Activated naive CD4-positive, alpha-beta T cell treated with anti-CD3 and anti-CD28 coated beads, Interleukin-2, amount 50 U/mL, for 72 hours (primary cell): ENCODE measurements at regions not wholly inside any gene's neighbourhood (a gene's known extent, or its start where the extent isn't known, plus 50 kb on each side); places are given as distances from the start of the nearest gene placed in this dataset.

Source experiments
- ATAC-seq, 2 donors: fragments of 150-1000 bp; cut with Tn5 transposase; 2 replicates each; pipeline ENCODE4 v1.10.0; 2021; ENCODE audit warnings: mild to moderate bottlenecking in 2 of 2, moderate library complexity in 2 of 2
- DNase-seq, 2 donors: peaks; one replicate each; pipeline ENCODE4 v3.0.0; 2021 to 2022; ENCODE audit warnings: low spot score in 2 of 2
- H3K27ac Mint-ChIP-seq, 2 donors: one replicate each; pipeline ENCODE4 v1.8.0; 2022; ENCODE audit warnings: mild to moderate bottlenecking in 2 of 2, mixed read lengths in 2 of 2
- H3K36me3 Mint-ChIP-seq, 2 donors: one replicate each; pipeline ENCODE4 v1.8.0; 2022; ENCODE audit warnings: mixed read lengths in 2 of 2
- H3K9me3 Mint-ChIP-seq, 2 donors: one replicate each; pipeline ENCODE4 v1.8.0; 2022; ENCODE audit warnings: mixed read lengths in 2 of 2

DNA sequence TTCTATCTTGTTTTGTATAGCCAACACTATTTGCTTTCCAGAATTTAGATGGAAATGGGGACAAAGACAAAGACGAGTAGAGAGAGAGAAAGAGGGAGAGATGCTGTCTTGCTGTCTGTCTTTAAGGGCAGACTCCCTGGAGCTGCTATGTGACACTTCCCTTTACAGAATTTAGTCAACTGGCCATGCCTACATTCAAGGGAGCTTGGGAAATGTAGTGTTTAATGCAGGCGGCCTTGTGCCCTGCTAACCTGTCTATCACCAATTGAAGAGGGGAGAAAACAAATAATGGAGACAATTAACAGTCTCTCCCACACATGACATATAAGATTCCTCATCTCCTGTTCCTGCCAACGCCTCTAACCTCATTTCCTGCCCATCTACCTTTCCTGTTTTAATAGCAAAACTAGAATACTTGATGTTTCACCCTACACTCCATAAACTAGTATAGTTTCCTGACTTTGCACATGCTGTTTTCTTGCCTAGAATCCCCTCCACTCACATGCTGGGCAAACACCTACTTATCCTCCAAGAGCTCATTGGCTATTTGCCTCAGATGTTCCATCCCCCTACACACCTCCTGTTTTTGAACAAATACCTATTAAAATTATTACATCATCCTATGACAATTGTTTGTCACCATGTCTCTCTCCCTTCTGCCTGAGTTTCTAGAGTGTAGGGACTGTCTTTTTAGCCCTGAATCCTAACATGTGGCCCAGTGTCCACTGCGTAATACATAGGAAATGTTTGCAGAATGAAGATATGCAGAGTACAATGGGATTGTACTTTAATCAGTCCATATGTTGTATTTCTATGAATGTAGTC, 117.2 kb downstream of the SLC25A24 start:
- H3K9me3 Mint-ChIP-seq: peaks cover 8 to 14% of the 10 kb centered on the region in 2 donors
- peak overlapping the region; percentile 5 to 69 for H3K27ac Mint-ChIP-seq
- ATAC-seq (peak; percentile 19 to 56), DNase-seq (no peak)
- H3K36me3 Mint-ChIP-seq: no peaks in the 10 kb centered on the region

GRCh38 chr1:108082001-108082400, 117.0 kb upstream of the VAV3 start:
- peak overlapping the region in 1 of 2 donors; percentile 71 for H3K27ac Mint-ChIP-seq
- ATAC-seq (no peak), DNase-seq (no peak)
- peaks cover 8 to 14% of the 10 kb centered on the region in 2 donors for H3K9me3 Mint-ChIP-seq
- H3K36me3 Mint-ChIP-seq: no peaks in the 10 kb centered on the region

DNA sequence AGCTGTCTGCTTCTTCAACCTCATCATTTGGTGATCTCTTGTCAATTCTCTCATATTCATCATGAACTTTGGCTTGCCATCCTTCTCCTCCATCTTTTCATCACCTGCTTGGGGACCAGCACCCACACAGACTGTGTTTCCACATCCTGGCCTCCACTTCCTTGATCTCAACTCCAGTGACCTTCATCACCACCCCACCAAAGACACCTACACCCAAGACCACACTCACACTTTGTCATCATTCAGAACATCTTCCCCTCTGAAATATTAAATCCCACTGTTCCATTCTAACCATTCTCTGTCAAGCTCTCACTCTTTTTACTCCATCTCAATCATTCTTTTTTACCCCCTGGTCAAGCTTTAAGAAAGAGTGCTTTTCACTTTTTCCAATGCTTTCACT, 115.5 kb upstream of the VAV3 start:
- ATAC-seq (peak; percentile 66 to 90), DNase-seq (peak in 1 of 2 donors; percentile 59)
- Mint-ChIP-seq H3K27ac (peak overlapping the region; percentile 39 to 71), H3K9me3 (peaks cover 8 to 14% of the 10 kb centered on the region in 2 donors), H3K36me3 (no peaks in the 10 kb centered on the region)

- no peaks in the 10 kb centered on the region for H3K36me3 Mint-ChIP-seq
- peak in 1 of 2 donors; percentile 24 for DNase-seq
- H3K27ac Mint-ChIP-seq: peak overlapping the region; percentile 22 to 71
- H3K9me3 Mint-ChIP-seq: peaks cover 8 to 14% of the 10 kb centered on the region in 2 donors
- ATAC-seq: peak; percentile 43 to 77
Observed at GRCh38 chr1:108079440-108080025, 114.6 kb upstream of the VAV3 start.

DNA sequence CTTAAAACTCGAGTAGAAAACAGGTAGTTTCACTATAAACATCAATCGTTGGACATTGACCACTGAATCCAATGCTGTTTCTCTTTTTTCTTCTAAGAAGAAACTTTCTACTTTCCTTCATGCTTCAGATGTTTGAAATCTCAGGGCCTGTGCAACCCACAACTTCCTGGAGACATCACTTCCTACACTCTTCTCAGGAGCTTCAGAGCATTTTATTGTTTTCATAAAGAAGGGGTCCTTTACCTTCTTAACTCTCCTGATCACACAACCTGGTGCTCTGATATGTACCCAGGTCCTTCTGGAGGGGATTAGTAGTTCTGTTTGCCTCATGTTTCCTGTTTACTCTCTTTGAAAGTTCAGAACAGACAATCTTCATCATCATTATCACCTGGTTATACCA, 113.0 kb upstream of the VAV3 start:
- DNase-seq (no peak), ATAC-seq (no peak)
- no peaks in the 10 kb centered on the region for H3K36me3 Mint-ChIP-seq

GRCh38 chr1:108075055-108075454, 110.1 kb upstream of the VAV3 start:
- Mint-ChIP-seq H3K9me3 (peaks cover 0 to 4% of the 10 kb centered on the region in 2 donors), H3K36me3 (no peaks in the 10 kb centered on the region), H3K27ac (no peak overlapping the region)
- no peak for ATAC-seq
- DNase-seq: no peak

More for the DNA sequence above, 113.0 kb upstream of the VAV3 start:
- H3K9me3 Mint-ChIP-seq: peaks cover 8 to 11% of the 10 kb centered on the region in 2 donors
- H3K27ac Mint-ChIP-seq: peak overlapping the region; percentile 10 to 83

- Mint-ChIP-seq H3K36me3 (no peaks in the 10 kb centered on the region), H3K9me3 (peaks cover 0 to 5% of the 10 kb centered on the region in 2 donors), H3K27ac (no peak overlapping the region)
- ATAC-seq (no peak), DNase-seq (no peak)
Observed at GRCh38 chr1:108072776-108073175, 107.8 kb upstream of the VAV3 start.

DNA sequence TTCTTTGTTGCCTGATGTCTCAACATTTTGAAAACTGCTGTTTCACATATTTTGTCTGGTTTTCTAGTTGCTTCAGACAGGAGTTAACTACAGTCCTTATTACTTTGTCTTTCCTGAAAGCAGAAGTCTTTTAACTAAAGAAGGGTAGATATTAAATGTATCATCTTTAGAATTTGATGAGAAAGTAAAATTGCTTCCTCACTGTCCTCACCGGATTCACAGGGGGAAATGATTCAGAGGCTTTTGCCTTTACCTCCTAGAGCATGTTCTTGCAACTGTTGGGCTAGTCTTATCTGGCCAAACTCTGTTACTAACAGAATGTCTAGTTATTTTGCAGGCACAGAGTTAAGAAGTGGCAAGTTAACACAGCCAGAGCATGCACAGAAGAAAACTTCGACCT, 107.2 kb upstream of the VAV3 start:
- H3K27ac Mint-ChIP-seq: no peak overlapping the region
- H3K9me3 Mint-ChIP-seq: peaks cover 0 to 7% of the 10 kb centered on the region in 2 donors
- no peak for ATAC-seq
- no peaks in the 10 kb centered on the region for H3K36me3 Mint-ChIP-seq
- no peak for DNase-seq

GRCh38 chr1:108071601-108072000, 106.6 kb upstream of the VAV3 start:
- Mint-ChIP-seq H3K27ac (no peak overlapping the region), H3K9me3 (peaks cover 0 to 10% of the 10 kb centered on the region in 2 donors), H3K36me3 (no peaks in the 10 kb centered on the region)
- DNase-seq (no peak), ATAC-seq (no peak)

GRCh38 chr1:108070662-108071061, 105.7 kb upstream of the VAV3 start:
- ATAC-seq: no peak
- Mint-ChIP-seq H3K36me3 (no peaks in the 10 kb centered on the region), H3K27ac (no peak overlapping the region), H3K9me3 (peaks cover 0 to 10% of the 10 kb centered on the region in 2 donors)
- DNase-seq: no peak

- no peak for DNase-seq
- Mint-ChIP-seq H3K36me3 (no peaks in the 10 kb centered on the region), H3K9me3 (peaks cover 0 to 13% of the 10 kb centered on the region in 2 donors), H3K27ac (no peak overlapping the region)
- ATAC-seq: no peak
Observed at GRCh38 chr1:108067884-108068540, 103.0 kb upstream of the VAV3 start.

GRCh38 chr1:108066808-108067207, 101.8 kb upstream of the VAV3 start:
- Mint-ChIP-seq H3K36me3 (peaks cover 0 to 6% of the 10 kb centered on the region in 2 donors), H3K27ac (no peak overlapping the region), H3K9me3 (peaks cover 2 to 25% of the 10 kb centered on the region in 2 donors)
- DNase-seq: no peak
- ATAC-seq: peak in 1 of 2 donors; percentile 58

- H3K27ac Mint-ChIP-seq: no peak overlapping the region
- ATAC-seq: no peak
- DNase-seq: no peak
- peaks cover 0 to 11% of the 10 kb centered on the region in 2 donors for H3K36me3 Mint-ChIP-seq
- H3K9me3 Mint-ChIP-seq: peaks cover 5 to 30% of the 10 kb centered on the region in 2 donors
Observed at GRCh38 chr1:108064255-108064654, 99.3 kb upstream of the VAV3 start.

- Mint-ChIP-seq H3K27ac (peak overlapping the region in 1 of 2 donors; percentile 9), H3K36me3 (peaks cover 0 to 11% of the 10 kb centered on the region in 2 donors), H3K9me3 (peaks cover 5 to 30% of the 10 kb centered on the region in 2 donors)
- no peak for DNase-seq
- peak in 1 of 2 donors; percentile 33 for ATAC-seq
Observed at GRCh38 chr1:108063703-108064102, 98.7 kb upstream of the VAV3 start.

DNA sequence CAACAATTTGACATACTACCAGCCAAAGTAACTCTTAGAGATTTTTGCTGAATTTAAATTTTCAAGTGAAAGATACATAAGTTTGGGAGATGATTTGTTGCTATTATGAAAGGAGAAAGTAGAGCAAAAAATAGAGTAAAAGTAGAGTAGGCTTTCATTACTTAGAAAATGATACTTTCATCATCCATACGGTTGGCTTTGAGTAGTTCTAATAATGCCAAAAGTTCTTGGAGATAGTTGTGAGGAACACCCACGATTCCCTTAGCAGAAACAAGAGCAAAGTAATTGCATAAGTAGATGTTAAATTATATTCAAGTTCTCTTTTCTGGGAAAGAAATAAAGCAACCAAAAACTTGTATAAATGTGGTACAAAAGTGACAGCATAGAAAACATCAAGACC, 95.0 kb upstream of the VAV3 start:
- DNase-seq: no peak
- Mint-ChIP-seq H3K36me3 (peaks cover 0 to 11% of the 10 kb centered on the region in 2 donors), H3K9me3 (peaks cover 5 to 23% of the 10 kb centered on the region in 2 donors), H3K27ac (no peak overlapping the region)
- ATAC-seq: no peak

GRCh38 chr1:108057541-108057940, 92.6 kb upstream of the VAV3 start:
- DNase-seq (no peak), ATAC-seq (no peak)
- no peak overlapping the region for H3K27ac Mint-ChIP-seq
- H3K36me3 Mint-ChIP-seq: peaks cover 0 to 11% of the 10 kb centered on the region in 2 donors
- H3K9me3 Mint-ChIP-seq: peaks cover 5 to 15% of the 10 kb centered on the region in 2 donors

DNA sequence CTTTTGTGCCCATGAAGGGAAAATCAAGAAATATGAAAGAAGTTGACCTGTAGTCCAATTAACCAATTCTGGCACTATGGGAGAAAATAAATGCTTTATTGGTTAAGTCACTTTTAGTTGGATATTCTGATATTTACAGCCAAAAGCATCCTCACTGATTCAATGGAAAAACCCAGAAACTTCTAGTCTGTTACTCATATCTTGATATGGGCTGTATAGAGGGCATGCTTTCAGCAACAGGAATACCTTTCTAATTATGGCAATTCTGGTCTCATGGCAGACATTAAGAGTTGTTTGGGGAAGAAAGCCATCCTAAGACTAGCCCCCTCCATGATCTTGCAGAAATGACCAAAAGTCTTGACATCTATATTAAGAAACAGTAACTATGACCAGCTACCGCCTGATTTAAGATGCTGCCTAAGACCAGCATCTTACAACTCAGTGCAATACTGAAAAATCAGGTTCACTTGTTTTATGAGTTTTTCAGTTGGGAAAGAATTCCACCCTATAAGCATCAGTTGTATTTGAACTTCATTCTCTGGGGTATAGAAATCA, 91.5 kb upstream of the VAV3 start:
- Mint-ChIP-seq H3K36me3 (peaks cover 0 to 2% of the 10 kb centered on the region in 2 donors), H3K9me3 (peaks cover under 1 to 4% of the 10 kb centered on the region in 2 donors), H3K27ac (no peak overlapping the region)
- ATAC-seq (no peak), DNase-seq (no peak)
